Kidney (tissue), 13 donors: ENCODE measurements at regions not wholly inside any gene's neighbourhood (a gene's known extent, or its start where the extent isn't known, plus 50 kb on each side); places are given as distances from the start of the nearest gene placed in this dataset.

Source experiments
- DNase-seq, 5 donors: peaks; one replicate each; pipeline ENCODE4 v3.0.0-alpha.2; 2013 to 2020
- FAIRE-seq: peaks from 2 replicates; lab custom pipeline; 2012; peaks lifted over from hg19 to GRCh38; lab: Jason Lieb, UNC
- H3K27ac ChIP-seq, 2 donors: one replicate each; pipeline ENCODE4 v1.7.0; 2013; ENCODE audit warnings: low read depth in 2 of 2, low read length in 2 of 2, inconsistent platforms in 1 of 2
- H3K27me3 ChIP-seq: one replicate; pipeline ENCODE4 v1.7.1; 2013; ENCODE audit warnings: low read length, inconsistent platforms; ENCODE audit not compliant: control insufficient read depth, insufficient read depth
- H3K36me3 ChIP-seq, 3 donors: one replicate each; pipeline versions ENCODE4 v1.7.0 to v1.7.1; 2013; ENCODE audit warnings: low read length in 3 of 3, control low read depth in 1 of 3, inconsistent platforms in 1 of 3; ENCODE audit not compliant: insufficient read depth in 3 of 3, control insufficient read depth in 2 of 3
- H3K4me1 ChIP-seq, 3 donors: one replicate each; pipeline versions ENCODE4 v1.7.0 to v1.7.1; 2013; ENCODE audit warnings: low read length in 3 of 3, inconsistent platforms in 1 of 3, low read depth in 1 of 3; ENCODE audit not compliant: control insufficient read depth in 2 of 3, insufficient read depth in 2 of 3
- H3K4me3 ChIP-seq, 3 donors: one replicate each; pipeline versions ENCODE4 v1.7.0 to v1.8.1; 2013; ENCODE audit warnings: low read length in 3 of 3, control low read depth in 1 of 3, inconsistent platforms in 1 of 3
- H3K9ac ChIP-seq, 3 donors: one replicate each; pipeline versions ENCODE4 v1.7.0 to v1.7.1; 2013; ENCODE audit warnings: low read length in 3 of 3, control low read depth in 1 of 3, inconsistent platforms in 1 of 3
- H3K9me3 ChIP-seq, 3 donors: one replicate each; pipeline versions ENCODE4 v1.7.0 to v1.7.1; 2013; ENCODE audit warnings: low read length in 3 of 3, control low read depth in 1 of 3, inconsistent platforms in 1 of 3; ENCODE audit not compliant: control insufficient read depth in 2 of 3, insufficient read depth in 1 of 3
- intact Hi-C: fragments of 100-400 bp; cut with DNase I; formaldehyde crosslinking; loops from one replicate; pipeline ENCODE4 v1.11.1; 2022
- TF ChIP-seq, protein P1 (sequence below): IDR thresholded peaks from 3 replicates; pipeline ENCODE4 v1.5.1; 2012; ENCODE audit warnings: mild to moderate bottlenecking, moderate library complexity, borderline replicate concordance; ENCODE audit not compliant: insufficient read depth; ENCODE audit errors: extremely low read depth
- donor health status: control.
- donor health status: control.
- donor health status: control.
- donor health status: control.
- donor health status: control.
- donor health status: DM: yes; HTN: yes; CAD: no.
- donor health status: Normal renal cell carcinoma (clear cell type).

GRCh38 chr9:108416324-108416723 lies 439.5 kb downstream of the ACTL7B start:
- H3K9ac ChIP-seq = no peak overlapping the region
- H3K27ac ChIP-seq = no peak overlapping the region
- peaks cover 0 to 2% (median 0%) of the 10 kb centered on the region in 3 donors for H3K9me3 ChIP-seq
- intact Hi-C loops = no loop called here
- H3K4me3 ChIP-seq = no peak overlapping the region
- DNase-seq (no peak), FAIRE-seq (no peak)
- no peaks in the 10 kb centered on the region for H3K36me3 ChIP-seq
- H3K4me1 ChIP-seq = no peaks in the 10 kb centered on the region
- TF ChIP-seq, protein P1, sequence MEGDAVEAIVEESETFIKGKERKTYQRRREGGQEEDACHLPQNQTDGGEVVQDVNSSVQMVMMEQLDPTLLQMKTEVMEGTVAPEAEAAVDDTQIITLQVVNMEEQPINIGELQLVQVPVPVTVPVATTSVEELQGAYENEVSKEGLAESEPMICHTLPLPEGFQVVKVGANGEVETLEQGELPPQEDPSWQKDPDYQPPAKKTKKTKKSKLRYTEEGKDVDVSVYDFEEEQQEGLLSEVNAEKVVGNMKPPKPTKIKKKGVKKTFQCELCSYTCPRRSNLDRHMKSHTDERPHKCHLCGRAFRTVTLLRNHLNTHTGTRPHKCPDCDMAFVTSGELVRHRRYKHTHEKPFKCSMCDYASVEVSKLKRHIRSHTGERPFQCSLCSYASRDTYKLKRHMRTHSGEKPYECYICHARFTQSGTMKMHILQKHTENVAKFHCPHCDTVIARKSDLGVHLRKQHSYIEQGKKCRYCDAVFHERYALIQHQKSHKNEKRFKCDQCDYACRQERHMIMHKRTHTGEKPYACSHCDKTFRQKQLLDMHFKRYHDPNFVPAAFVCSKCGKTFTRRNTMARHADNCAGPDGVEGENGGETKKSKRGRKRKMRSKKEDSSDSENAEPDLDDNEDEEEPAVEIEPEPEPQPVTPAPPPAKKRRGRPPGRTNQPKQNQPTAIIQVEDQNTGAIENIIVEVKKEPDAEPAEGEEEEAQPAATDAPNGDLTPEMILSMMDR = no peak
- no peaks in the 10 kb centered on the region for H3K27me3 ChIP-seq

DNA sequence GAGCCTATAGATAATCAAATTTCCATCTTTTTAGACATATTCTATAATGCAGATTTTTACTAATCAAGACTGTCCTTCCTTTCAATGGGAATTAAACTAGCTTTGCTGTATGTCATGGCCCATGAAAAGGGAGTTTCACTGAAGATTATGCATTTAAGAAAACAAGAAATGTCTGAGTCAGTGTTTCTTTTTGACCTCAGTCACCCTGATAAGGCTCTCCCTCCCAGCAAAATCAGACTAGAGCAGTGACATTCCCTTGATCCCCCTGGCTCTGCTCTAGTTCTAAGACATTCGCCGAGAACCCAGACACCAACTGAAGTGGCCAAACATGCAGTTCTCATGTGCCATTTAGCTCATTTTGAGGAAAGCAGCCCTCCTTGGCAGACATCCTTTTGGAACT lies 442.0 kb downstream of the ACTL7B start:
- TF ChIP-seq, protein P1 = no peak
- no peak for DNase-seq
- no peaks in the 10 kb centered on the region for H3K4me1 ChIP-seq
- FAIRE-seq = no peak
- intact Hi-C loops = no loop called here
- no peak overlapping the region for H3K27ac ChIP-seq
- H3K9me3 ChIP-seq = no peaks in the 10 kb centered on the region
- no peak overlapping the region for H3K4me3 ChIP-seq
- H3K36me3 ChIP-seq = no peaks in the 10 kb centered on the region
- no peaks in the 10 kb centered on the region for H3K27me3 ChIP-seq
- no peak overlapping the region for H3K9ac ChIP-seq

DNA sequence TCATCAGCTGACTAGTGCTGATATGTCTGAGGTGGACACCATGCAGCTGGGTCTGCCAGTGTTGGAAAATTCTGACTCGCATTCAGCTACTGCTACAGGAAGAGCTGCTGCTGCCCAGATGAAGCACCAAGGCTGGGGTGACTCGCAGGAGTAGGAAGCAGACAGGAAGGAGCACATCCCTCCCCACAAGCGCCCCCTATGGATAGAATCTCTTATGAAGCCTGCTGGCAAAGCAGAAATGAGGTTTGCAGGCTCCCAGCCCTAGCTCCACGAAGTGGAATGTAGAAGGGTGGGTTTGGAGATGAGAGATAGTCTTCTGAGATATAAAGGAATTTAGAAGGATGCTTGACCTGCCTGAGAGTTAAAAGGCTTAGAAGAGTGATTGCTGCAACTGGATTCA lies 443.0 kb downstream of the ACTL7B start:
- H3K27me3 ChIP-seq = no peaks in the 10 kb centered on the region
- no peaks in the 10 kb centered on the region for H3K4me1 ChIP-seq
- TF ChIP-seq, protein P1 = no peak
- H3K27ac ChIP-seq = no peak overlapping the region
- no peaks in the 10 kb centered on the region for H3K9me3 ChIP-seq
- no peak overlapping the region for H3K4me3 ChIP-seq
- DNase-seq (no peak), FAIRE-seq (no peak)
- H3K9ac ChIP-seq = no peak overlapping the region
- H3K36me3 ChIP-seq = no peaks in the 10 kb centered on the region
- intact Hi-C loops = no loop called here

DNA sequence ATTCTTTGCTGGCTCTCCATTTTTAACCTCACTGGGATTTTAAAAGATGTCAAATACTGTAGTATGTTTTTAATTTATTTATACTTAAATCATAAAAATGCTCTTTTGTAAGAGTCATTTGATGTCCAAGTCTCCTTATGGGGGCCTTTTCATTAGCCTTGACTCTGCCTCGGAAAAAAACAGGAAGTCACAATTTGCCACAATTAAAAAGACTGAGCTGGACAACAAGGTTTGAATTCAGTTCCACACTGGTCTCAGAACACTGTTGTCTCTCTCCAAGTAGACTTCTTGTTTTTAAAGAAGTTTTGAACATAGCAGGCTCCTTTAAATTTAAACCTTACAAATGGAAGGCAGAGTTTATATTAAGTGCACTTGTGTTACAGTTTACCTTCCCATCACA lies 444.2 kb downstream of the ACTL7B start:
- Histone ChIP-seq H3K9me3 (no peaks in the 10 kb centered on the region), H3K36me3 (no peaks in the 10 kb centered on the region), H3K9ac (no peak overlapping the region), H3K27ac (no peak overlapping the region), H3K4me1 (no peaks in the 10 kb centered on the region), H3K27me3 (no peaks in the 10 kb centered on the region), H3K4me3 (no peak overlapping the region)
- FAIRE-seq = no peak
- DNase-seq = no peak
- TF ChIP-seq, protein P1 = no peak
- intact Hi-C loops = no loop called here
